Ammon's horn (tissue), 1 donor: ENCODE measurements at regions not wholly inside any gene's neighbourhood (a gene's known extent, or its start where the extent isn't known, plus 50 kb on each side); places are given as distances from the start of the nearest gene placed in this dataset.
"Not testable (repeated sequence)": the region's sequence is repeated elsewhere in the genome, so short reads cannot be mapped to it uniquely, and the experiment has no call there.

Experiments
- DNase-seq: peaks from one replicate; pipeline ENCODE4 v3.0.0-alpha.2; 2016; ENCODE audit warnings: low spot score

DNA sequence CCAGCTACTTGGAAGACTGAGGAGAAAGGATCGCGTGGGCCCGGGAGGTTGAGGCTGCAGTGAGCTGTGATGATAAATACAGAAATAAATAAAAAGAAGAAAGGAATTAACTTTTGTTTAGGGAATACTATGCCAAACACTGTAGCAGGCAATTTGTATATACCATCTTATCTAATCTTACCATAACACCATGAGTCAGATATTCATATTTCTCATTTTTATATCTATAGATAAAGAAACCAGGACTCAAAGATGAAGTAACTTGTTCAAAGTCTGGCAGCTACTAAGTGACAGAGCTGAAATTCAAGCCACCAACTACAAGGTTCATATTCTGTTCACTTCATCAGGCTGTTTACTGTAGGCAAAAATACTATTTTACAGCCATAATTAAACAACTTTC is 119.2 kb upstream of the SLC39A10 start:
- DNase-seq, result no peak

DNA sequence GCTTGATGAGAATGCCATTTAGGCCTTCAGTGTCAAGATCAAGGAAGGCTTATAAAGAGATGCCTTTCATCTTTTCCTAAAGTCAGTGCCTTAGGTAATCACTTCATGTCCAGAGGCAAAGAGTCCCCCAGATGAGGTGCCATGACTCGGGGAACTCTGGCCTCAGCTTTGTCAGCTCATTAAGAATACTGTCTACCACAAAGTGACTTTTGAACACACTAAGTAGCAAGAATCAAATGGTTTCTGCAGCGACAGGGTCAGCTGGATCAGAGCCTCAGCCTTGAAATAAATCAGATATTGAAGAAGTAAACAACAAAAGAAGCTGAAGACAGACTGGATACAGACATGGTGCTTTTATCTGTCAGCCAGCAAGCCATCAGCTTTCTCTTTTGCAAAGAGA is 120.1 kb upstream of the SLC39A10 start:
- DNase-seq, result no peak

DNA sequence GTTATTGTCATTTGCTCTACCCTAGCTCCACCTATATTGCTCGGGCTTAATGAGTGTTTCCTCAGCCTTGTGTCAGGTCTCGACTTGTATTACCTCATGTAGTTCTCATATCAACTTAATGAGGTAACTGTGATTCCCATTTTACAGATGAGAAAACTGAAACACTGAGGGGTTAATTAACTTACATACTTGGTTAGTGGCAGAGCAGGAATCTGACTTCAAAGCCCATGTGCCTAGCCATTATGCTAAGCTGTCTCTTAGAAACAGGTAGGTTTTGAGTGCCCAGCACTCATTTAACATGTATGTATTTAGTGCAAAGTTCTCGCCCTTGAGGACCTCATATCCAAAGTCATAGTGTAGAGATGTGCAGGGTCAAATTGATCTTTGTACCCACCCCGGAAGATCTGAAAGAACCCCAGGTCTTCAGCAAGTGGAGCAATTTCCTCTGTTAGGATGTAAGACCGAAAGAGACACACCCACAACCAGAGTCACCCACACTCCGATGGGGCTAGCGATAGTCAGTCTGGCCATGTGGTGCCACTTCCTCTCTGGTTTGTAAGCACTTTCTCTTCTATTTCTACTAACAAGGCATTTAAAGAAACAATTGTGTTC is 121.0 kb upstream of the SLC39A10 start:
- peak; percentile 73 for DNase-seq

DNA sequence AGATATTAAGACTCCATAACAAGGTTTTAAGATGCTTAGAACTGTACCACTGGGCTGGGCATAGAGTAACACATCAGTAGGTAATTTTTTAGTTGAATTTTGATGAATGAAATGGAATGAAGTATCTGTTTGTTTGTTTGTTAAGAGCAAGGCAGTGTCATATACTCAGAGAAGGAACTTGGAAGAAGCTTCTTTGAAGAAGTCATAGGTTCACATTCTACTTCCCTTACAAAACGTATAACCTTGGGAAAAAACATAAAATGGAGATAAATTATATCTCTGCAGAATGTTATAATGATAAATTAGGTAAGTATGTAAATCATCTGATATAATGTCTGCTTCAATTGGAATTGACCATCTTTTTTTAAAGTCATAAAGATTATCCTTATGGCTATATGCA is 122.1 kb upstream of the SLC39A10 start:
- DNase-seq, result no peak

DNA sequence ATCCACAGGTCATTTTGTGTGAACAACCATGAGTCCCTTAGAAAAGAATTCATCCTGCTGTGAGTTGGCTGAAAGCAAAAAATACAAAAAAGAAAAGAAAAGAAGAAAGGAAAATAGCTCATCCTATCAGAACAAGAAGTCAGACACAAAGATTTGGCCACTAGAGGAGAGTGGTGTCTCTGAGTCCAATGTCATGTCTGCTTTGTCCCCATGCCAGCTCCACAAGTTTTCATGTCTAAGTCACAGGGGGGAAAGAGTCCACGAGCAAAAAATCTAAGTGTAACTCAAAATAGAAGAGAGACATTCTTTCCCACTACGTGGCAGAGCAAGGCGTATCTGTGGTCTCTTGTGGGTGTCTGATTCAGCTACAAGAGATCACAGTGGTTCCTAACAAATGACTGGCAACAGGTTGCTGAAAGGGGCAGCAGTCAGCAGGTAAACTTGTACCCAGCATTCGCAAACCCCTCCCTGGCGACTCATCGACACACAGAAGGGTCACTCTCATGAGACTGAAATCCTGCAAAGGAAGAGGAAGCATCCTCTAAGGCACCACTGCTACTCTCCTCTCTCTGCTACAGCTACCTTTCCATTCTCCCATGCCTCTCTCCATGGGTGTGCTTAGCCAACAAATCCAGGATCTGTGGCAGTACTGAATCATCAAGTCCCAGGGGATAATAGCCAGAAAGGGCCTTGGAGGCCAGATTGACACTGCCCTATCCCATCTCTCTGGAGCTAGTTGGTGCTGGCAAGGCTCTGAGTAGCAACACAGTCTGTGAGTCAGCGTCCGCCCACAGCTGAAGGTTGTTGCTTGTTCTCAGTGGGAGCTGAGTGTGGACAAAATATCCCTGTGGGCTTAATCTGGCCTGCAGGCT is 123.0 kb upstream of the SLC39A10 start:
- peak; percentile 74 for DNase-seq

DNA sequence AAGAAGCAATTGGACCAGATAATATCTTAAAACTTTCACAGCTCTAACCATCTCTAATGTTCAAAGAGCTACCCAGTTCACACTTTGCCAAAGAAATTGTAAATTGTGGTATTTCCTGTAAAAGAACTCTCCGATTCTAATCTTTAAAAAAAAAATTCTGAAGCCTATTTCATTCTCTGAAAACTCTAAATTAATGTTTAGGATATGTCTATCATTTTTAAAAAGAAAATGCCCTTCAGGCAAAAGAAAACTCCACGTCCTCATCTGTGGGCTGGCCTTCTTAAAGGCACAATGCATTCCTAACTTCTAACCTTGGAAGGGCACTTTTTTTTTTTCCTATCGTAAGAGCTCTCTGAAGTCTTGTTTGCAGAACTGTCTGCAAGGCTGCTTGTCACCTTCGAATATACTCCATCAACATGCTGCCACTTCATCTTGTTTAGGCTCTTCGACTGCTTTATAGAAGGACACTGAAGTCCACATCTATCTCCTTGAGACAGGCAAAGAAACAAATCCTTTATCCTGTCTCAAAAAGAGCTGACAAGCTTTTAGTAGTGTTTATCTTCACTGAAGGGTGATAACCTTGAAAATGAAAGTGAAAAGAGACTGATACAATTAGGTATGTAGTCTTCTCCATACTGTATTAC is 124.3 kb upstream of the SLC39A10 start:
- no peak for DNase-seq

DNA sequence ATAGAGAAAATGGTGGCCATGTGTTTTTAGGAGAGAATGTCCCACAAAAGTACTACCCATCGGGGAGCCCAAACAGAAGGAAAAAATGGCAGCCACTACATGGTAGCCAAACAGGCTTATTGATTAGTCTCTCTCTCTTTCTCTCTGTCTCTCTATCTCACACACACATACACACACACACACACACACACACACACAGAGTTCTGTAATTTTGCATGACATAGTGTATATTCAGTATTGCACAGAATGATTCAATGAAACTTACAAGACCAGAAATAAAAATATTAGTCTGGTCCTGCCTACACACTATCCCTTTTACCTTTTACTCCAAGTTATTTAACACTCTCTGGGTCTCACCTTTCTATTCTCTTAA is 124.8 kb upstream of the SLC39A10 start:
- no peak for DNase-seq

DNA sequence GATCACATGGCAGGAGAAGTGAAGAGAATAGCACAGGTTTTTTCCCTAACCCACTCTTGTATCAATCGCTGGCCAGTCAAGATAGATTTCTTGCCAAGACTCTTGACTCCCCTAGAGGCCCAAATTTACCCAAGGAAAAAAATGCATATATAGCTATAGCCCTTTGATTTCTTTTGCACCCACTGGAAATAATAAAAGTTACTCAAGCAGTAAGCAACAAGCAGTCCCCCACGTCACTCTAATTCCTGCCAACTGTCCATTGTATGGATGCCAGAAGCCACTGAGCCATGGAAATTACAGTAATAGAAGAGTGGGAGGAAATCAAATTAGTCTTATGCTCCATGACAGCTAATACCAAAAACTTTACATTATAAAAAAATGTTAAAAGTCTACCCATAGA is 125.3 kb upstream of the SLC39A10 start:
- no peak for DNase-seq

DNA sequence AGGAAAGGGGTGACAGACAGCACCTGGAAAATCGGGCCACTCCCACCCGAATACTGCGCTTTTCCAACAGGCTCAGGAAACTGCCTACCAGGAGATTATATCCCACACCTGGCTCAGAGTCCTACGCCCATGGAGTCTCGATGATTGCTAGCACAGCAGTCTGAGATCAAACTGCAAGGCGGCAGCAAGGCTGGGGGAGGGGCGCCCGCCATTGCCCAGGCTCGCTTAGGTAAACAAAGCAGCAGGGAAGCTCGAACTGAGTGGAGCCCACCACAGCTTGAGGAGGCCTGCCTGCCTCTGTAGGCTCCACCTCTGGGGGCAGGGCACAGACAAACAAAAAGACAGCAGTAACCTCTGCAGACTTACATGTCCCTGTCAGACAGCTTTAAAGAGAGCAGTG is 133.8 kb upstream of the SLC39A10 start:
- not testable (repeated sequence) for DNase-seq

DNA sequence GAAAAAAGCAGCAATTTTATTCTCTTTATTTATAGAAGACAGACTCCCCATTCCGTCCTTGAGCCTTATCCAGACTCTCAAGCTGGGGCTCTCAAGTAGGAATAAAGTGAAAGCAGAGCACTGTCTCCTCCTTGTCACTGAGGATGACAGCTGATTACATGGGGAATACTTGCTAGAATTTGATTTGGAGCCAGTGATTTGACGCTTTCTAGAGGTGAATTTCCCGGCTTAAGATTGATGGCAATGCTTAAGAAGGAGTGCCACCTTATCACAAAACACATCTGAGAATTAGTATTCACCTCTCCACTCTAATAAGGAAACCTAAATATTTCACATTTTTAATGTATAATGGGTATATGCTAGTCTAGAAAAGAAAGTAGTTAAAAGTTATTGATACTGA is 135.4 kb upstream of the SLC39A10 start:
- no peak for DNase-seq

DNA sequence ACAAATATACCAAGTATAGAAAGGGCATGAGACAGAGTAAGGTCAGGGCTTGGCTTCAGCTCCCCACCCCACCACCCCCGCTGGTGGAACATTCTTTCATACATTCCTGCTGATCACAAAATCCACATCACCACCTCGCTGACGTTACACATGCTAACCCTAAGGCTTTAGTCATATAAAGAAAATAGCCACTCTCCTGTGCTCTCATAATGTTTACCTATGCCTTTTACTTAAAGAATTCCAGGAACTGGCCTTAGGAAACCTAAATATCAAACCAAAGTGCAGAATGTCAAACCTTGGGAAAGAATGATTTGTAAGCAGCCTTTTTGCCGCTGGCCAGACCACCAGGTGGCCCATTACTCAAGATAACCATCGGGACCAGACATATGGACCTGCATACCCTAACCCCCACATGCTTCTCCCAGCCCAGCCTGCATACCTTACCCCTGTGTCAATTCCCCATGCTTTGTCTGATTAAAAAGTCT is 136.3 kb upstream of the SLC39A10 start:
- DNase-seq, result no peak

DNA sequence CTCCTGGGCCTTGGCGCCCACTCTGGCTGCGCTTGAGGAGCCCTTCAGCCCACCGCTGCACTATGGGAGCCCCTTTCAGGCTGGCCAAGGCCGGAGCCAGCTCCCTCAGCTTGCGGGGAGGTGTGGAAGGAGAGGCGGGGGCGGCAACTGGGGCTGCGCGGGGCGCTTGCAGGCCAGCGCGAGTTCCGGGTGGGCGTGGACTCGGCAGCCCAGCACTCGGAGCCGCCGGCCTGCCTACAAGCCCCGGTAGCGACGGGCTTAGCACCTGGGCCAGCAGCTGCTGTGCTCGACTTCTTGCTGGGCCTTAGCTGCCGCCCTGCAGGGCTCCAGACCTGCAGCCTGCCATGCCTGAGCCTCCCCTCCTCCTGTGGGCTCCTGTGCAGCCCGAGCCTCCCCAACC is 141.5 kb upstream of the SLC39A10 start:
- no peak for DNase-seq

DNA sequence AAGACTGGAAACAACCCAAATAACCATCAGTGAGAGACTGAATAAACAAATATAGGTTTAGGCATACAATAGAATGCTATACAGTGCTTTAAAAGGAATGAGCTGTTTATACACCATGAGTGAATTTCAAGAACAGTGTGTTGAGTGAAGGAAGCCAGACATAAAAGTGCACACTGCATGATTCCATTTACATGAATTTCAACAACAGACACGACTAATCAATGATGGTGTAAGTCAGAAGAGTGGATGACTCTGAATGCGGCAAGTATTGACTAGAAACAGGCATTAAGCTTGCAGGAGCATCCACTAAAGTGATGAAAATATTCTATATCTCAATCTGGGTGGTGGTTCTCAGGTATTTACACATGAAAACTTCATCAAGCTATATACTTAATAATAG is 142.7 kb upstream of the SLC39A10 start:
- no peak for DNase-seq

DNA sequence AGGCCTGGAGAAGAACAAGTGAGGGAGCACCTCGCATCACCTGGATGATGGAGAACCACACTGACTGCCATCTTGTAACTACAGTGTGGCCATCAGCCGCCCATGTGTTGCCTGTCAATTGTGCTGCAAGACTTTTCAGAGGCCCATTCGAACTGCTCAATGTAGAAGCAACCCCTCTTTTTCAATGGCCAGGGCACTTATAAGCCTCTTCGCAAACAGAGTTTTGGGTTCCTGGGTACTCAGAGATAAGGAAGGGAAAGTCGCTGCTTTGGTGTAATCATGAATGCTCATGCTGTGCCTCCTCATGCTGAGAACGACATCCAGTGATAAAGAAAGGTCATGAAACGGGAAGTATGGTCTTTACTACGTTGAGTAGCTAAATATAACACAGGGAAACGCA is 143.9 kb upstream of the SLC39A10 start:
- peak; percentile 42 for DNase-seq

DNA sequence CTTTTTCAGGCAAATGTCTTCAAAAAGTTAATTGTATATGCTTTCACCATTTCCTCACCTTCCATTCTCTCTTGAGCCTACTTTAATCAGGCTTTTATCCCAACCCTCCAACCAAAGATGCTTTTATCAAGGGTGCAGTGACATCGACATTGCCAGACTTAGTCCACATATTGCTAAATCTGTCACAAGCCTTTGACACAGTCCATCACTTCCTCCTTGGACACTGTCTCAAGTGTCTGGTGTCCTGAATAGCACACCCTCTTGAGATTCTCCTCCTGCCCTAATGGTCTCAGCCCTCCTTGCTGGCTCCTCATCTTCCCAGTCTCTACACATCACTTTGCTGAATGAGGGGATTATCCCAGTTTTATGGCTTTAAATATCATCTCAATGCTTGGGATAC is 147.5 kb upstream of the SLC39A10 start:
- DNase-seq, result peak; percentile 13

DNA sequence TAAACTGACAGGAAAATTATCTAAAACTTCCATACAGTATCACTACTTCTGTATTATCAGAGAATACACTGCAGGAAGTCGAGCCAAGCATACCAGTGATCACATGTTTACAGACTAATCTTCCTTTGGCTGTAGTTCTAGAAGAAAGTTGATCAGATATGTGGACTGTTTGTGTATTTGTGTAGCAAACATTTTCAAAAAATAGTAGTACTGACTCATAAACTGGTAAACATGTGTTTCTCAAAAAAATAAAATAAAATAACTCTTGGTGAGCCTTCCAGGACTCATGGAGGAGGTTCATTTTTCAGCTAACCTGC is 148.9 kb upstream of the SLC39A10 start:
- DNase-seq, result no peak

DNA sequence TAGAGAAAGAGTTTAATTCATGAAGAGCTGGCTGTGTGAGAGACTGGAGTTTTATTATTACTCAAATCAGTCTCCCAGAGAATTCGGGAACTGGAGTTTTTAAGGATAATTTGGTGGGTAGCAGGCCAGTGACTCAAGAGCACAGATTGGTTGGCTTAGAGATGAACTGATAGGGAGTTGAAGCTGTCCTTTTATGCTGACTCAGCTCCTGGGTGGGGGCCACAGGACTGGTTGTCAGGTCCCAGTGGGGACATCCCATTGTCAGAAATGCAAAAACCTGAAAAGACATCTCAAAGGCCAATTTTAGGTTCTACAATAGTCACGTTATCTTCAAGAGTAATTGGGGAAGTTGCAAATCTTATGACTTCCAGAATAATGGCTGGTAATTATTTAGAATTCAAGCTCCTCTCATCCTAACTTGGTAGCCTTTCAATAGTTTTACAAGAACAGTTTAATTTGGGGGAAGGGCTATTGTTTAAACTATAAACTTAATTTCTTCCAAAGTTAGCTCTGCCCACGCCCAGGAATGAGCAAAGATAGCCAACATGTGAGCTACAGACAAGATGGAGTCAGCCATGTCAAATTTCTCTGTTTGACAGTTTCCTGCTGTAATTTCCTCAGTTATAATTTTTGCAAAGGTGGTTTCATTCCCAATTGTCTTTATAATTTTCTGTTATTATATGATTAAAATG is 149.4 kb upstream of the SLC39A10 start:
- no peak for DNase-seq

DNA sequence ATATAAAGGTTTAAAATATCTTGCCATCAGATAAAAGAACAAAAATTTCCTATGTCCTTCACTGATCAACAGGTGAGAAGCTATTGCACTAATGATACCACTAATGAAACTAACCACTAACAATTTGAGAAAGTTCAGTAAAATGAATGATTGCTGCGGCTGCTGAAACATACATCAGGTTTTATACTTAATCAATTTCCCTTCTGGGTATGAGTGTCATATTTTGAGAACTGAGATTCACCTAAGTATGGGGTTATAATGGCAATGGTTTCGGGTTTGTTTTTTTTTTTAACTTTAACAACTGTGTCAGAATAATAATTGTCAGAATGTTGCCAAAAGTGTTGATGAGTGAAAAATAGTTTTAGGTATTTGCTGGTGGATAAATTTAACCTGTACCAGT is 151.3 kb upstream of the SLC39A10 start:
- no peak for DNase-seq

DNA sequence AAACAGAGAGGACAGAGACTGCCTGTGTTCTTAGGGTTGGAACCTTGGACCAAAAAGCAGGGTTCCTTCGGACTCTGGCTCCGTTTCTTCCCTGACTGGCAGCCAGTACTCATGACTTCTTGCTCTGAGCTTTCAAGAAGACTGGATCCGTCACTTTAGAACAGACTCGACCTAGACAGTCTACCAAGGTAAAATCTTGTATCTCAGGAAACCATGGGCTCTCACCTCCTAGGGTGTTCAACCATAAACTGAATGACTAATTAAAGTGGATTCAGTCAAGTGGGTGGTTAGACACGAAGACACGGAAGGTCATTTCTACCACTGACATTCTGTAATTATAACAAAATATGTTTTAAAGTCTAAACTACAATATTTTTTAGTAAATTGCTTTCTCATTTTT is 153.8 kb upstream of the SLC39A10 start:
- no peak for DNase-seq

DNA sequence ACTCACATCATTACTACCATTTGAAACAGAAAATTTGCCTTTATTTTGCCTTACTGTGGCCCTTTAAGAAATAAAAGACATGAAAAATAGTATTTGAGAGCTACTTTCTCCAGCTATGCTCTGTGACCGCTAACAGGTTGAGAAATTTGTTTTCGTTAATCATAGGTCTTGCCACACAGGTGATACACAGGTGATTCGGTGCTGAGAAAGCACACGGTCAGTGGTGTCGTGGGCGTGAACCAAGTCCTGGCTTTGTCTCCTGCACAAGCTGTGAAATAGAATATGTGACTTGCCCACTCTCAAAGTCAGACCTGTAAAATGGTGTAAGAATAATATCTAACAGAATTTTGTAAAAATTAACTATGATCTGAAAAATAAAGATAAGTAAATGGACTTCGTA is 155.3 kb upstream of the SLC39A10 start:
- no peak for DNase-seq

DNA sequence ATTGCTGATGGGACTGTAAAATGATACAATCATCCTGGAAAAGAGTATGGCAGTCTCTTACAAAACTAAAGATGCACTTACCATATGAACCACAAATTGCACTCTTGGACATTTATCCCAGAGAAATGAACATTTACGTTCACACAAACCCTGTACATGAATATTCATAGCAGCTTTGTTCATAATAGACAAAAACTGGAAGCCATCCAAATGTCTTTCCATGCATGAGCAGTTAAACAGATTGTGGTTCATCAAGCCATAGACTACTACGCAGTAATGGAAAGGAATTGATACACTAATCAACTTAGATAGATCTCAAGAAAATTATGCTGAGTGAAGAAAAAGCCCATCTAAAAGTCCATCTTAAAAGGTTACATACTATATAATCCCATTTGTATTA is 156.1 kb upstream of the SLC39A10 start:
- no peak for DNase-seq

DNA sequence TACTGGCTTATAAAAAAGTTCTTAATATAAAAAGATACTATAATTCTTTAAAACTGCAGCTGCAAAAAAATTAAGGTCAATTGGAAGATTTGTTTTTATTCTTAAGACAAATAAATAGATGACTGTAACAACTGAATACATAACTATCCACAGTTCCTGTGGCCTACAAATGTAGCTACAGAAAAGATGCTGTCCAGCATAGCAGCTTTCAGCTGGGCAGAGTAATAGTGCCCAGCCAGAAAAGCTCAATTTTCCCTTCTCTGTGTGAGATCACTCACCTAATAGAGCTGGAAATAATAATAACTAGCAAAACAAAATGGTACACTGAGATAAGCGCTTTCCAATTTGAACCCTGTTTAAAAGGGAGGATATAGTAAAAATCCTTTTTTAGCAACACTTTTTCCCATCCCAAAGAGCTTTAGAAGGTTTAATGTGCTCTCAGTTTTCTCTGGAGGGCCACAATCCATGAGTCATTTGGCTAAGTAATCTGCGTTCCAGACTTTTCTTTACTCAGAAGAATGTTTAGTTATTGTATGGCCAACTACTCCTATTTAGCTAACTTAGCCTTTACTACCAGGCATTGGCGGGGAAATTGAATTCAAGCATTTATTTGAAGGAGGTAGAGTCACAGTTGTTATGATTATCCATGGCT is 158.1 kb upstream of the SLC39A10 start:
- no peak for DNase-seq
